Hepatocyte (in vitro differentiated cells): ENCODE measurements at regions not wholly inside any gene's neighbourhood (a gene's known extent, or its start where the extent isn't known, plus 50 kb on each side); places are given as distances from the start of the nearest gene placed in this dataset.

Source experiments
- DNase-seq: peaks from one replicate; pipeline ENCODE4 v3.0.0-alpha.2; 2016; ENCODE audit warnings: low spot score
- H2AFZ ChIP-seq: fragments of 200-600 bp; sonication (generic); 2 replicates; pipeline ENCODE4 v1.6.0; 2016; ENCODE audit warnings: antibody characterized with exemption, mild to moderate bottlenecking
- H3K27ac ChIP-seq: fragments of 200-600 bp; sonication (generic); 2 replicates; pipeline ENCODE4 v1.5.1; 2016; ENCODE audit warnings: mild to moderate bottlenecking
- H3K27me3 ChIP-seq: fragments of 200-600 bp; sonication (generic); 2 replicates; pipeline ENCODE4 v1.6.1; 2016
- H3K36me3 ChIP-seq: fragments of 200-600 bp; sonication (generic); replicated peaks from 2 replicates; pipeline ENCODE4 v1.5.1; 2016; ENCODE audit warnings: low read depth; ENCODE audit not compliant: insufficient read depth
- H3K4me1 ChIP-seq: fragments of 200-600 bp; sonication (generic); 2 replicates; pipeline ENCODE4 v1.5.1; 2016; ENCODE audit warnings: mild to moderate bottlenecking, moderate library complexity; ENCODE audit not compliant: insufficient read depth
- H3K4me2 ChIP-seq: fragments of 200-600 bp; sonication (generic); 2 replicates; pipeline ENCODE4 v1.6.0; 2016
- H3K4me3 ChIP-seq: fragments of 200-600 bp; sonication (generic); 2 replicates; pipeline ENCODE4 v1.5.1; 2016; ENCODE audit warnings: mild to moderate bottlenecking
- H3K79me2 ChIP-seq: fragments of 200-600 bp; sonication (generic); 2 replicates; pipeline ENCODE4 v1.6.0; 2017; ENCODE audit warnings: mild to moderate bottlenecking
- H3K9me2 ChIP-seq: fragments of 200-600 bp; sonication (generic); replicated peaks from 2 replicates; pipeline ENCODE4 v1.6.0; 2017; ENCODE audit warnings: mild to moderate bottlenecking; ENCODE audit not compliant: insufficient read depth
- H3K9me3 ChIP-seq: fragments of 200-600 bp; sonication (generic); 2 replicates; pipeline ENCODE4 v1.5.1; 2016; ENCODE audit warnings: low read depth, mild to moderate bottlenecking
- H4K20me1 ChIP-seq: fragments of 200-600 bp; sonication (generic); 2 replicates; pipeline ENCODE4 v1.6.0; 2016; ENCODE audit warnings: mild to moderate bottlenecking; ENCODE audit not compliant: insufficient read depth, poor library complexity, severe bottlenecking
- CTCF ChIP-seq: fragments of 200-600 bp; sonication (generic); IDR thresholded peaks from 2 replicates; pipeline ENCODE4 v1.5.1; 2016; ENCODE audit warnings: antibody characterized with exemption, mild to moderate bottlenecking; ENCODE audit not compliant: poor library complexity
- EZH2 ChIP-seq: fragments of 200-600 bp; sonication (generic); IDR thresholded peaks from 2 replicates; pipeline ENCODE4 v1.6.1; 2016; ENCODE audit warnings: antibody characterized with exemption, mild to moderate bottlenecking, borderline replicate concordance
- EZH2phosphoT487 ChIP-seq: fragments of 200-600 bp; sonication (generic); IDR thresholded peaks from one replicate; pipeline ENCODE4 v1.6.1; 2018; ENCODE audit warnings: antibody characterized with exemption, mild to moderate bottlenecking, low read depth, moderate library complexity; ENCODE audit not compliant: unreplicated experiment, severe bottlenecking
- WGBS: methylation state at CpG from one replicate; pipeline ENCODE4 v1.1.6; 2016; ENCODE audit warnings: low lambda C conversion rate; ENCODE audit errors: missing lambda C conversion rate; 5-methylcytosine and 5-hydroxymethylcytosine counted together

GRCh38 chr3:148584438-148584837 lies 113.3 kb upstream of the AGTR1 start:
- no peak for TF ChIP-seq EZH2phosphoT487
- no peak for TF ChIP-seq EZH2
- no peak for TF ChIP-seq CTCF
- DNase-seq: no peak
- H3K9me2 ChIP-seq: no peaks in the 10 kb centered on the region
- no peak overlapping the region for H3K4me2 ChIP-seq
- no peaks in the 10 kb centered on the region for H3K4me1 ChIP-seq
- no peak overlapping the region for H3K4me3 ChIP-seq
- H4K20me1 ChIP-seq: no peaks in the 10 kb centered on the region
- no peaks in the 10 kb centered on the region for H3K36me3 ChIP-seq
- H3K27me3 ChIP-seq: no peaks in the 10 kb centered on the region
- H2AFZ ChIP-seq: no peak overlapping the region
- no peaks in the 10 kb centered on the region for H3K79me2 ChIP-seq
- no peaks in the 10 kb centered on the region for H3K9me3 ChIP-seq
- no peak overlapping the region for H3K27ac ChIP-seq

- Histone ChIP-seq H4K20me1 (no peaks in the 10 kb centered on the region), H3K9me3 (no peaks in the 10 kb centered on the region), H2AFZ (no peak overlapping the region), H3K79me2 (no peaks in the 10 kb centered on the region), H3K9me2 (no peaks in the 10 kb centered on the region), H3K27ac (no peak overlapping the region), H3K4me2 (no peak overlapping the region), H3K4me3 (no peak overlapping the region), H3K27me3 (no peaks in the 10 kb centered on the region), H3K4me1 (no peaks in the 10 kb centered on the region), H3K36me3 (no peaks in the 10 kb centered on the region)
- 60% methylated on average over 5 of the region's 5 CpGs for WGBS
- TF ChIP-seq CTCF (no peak), EZH2phosphoT487 (no peak), EZH2 (no peak)
- DNase-seq: no peak
Observed at GRCh38 chr3:148585671-148586379, 111.9 kb upstream of the AGTR1 start.

GRCh38 chr3:148588291-148588690 lies 109.4 kb upstream of the AGTR1 start:
- no peaks in the 10 kb centered on the region for H3K9me2 ChIP-seq
- TF ChIP-seq CTCF: no peak
- no peak for TF ChIP-seq EZH2
- no peak for TF ChIP-seq EZH2phosphoT487
- no peaks in the 10 kb centered on the region for H3K9me3 ChIP-seq
- H3K79me2 ChIP-seq: no peaks in the 10 kb centered on the region
- 91% methylated on average over 2 of the region's 2 CpGs for WGBS
- H3K4me2 ChIP-seq: no peak overlapping the region
- no peak overlapping the region for H3K4me3 ChIP-seq
- no peak overlapping the region for H3K27ac ChIP-seq
- no peaks in the 10 kb centered on the region for H4K20me1 ChIP-seq
- H3K4me1 ChIP-seq: no peaks in the 10 kb centered on the region
- no peaks in the 10 kb centered on the region for H3K36me3 ChIP-seq
- no peak for DNase-seq
- H3K27me3 ChIP-seq: no peaks in the 10 kb centered on the region
- no peak overlapping the region for H2AFZ ChIP-seq
